ENCODE measurements at regions not wholly inside any gene's neighbourhood (a gene's known extent, or its start where the extent isn't known, plus 50 kb on each side); places are given as distances from the start of the nearest gene placed in this dataset.

- Histone ChIP-seq H3K4me3 (ENCODE audit: low read length) (no peak overlapping the region), H3K9ac (ENCODE audit: low read length) (no peak overlapping the region), H3K4me1 (ENCODE audit: control insufficient read depth, insufficient read depth, low read length) (peaks cover 26% of the 10 kb centered on the region), H3K36me3 (ENCODE audit: control insufficient read depth, insufficient read depth, low read length, severe bottlenecking) (peaks cover 59% of the 10 kb centered on the region), H3K9me3 (ENCODE audit: control insufficient read depth, low read length) (no peaks in the 10 kb centered on the region), H3K27me3 (replicated peaks; ENCODE audit: control insufficient read depth, insufficient read depth, low read length) (no peaks in the 10 kb centered on the region)
- no peak for DNase-seq (ENCODE audit: low read depth)
Measured at GRCh38 chr9:109883623-109884022, 103.6 kb downstream of the PALM2AKAP2 start.

- H3K4me1 ChIP-seq (ENCODE audit: control insufficient read depth, insufficient read depth, low read length): peaks cover 26% of the 10 kb centered on the region
- peaks cover 58% of the 10 kb centered on the region for H3K36me3 ChIP-seq (ENCODE audit: control insufficient read depth, insufficient read depth, low read length, severe bottlenecking)
- no peak overlapping the region for H3K9ac ChIP-seq (ENCODE audit: low read length)
- no peaks in the 10 kb centered on the region for H3K27me3 ChIP-seq (replicated peaks; ENCODE audit: control insufficient read depth, insufficient read depth, low read length)
- no peak overlapping the region for H3K4me3 ChIP-seq (ENCODE audit: low read length)
- H3K9me3 ChIP-seq (ENCODE audit: control insufficient read depth, low read length): no peaks in the 10 kb centered on the region
- no peak for DNase-seq (ENCODE audit: low read depth)
Measured at GRCh38 chr9:109886041-109886440, 106.0 kb downstream of the PALM2AKAP2 start.

GRCh38 chr9:109886617-109887016, 106.6 kb downstream of the PALM2AKAP2 start:
- Histone ChIP-seq H3K4me3 (ENCODE audit: low read length) (peak overlapping the region; percentile 7), H3K27me3 (replicated peaks; ENCODE audit: control insufficient read depth, insufficient read depth, low read length) (no peaks in the 10 kb centered on the region), H3K9me3 (ENCODE audit: control insufficient read depth, low read length) (no peaks in the 10 kb centered on the region), H3K36me3 (ENCODE audit: control insufficient read depth, insufficient read depth, low read length, severe bottlenecking) (peaks cover 58% of the 10 kb centered on the region), H3K9ac (ENCODE audit: low read length) (no peak overlapping the region), H3K4me1 (ENCODE audit: control insufficient read depth, insufficient read depth, low read length) (peaks cover 26% of the 10 kb centered on the region)
- no peak for DNase-seq (ENCODE audit: low read depth)

- Histone ChIP-seq H3K27me3 (replicated peaks; ENCODE audit: control insufficient read depth, insufficient read depth, low read length) (no peaks in the 10 kb centered on the region), H3K9ac (ENCODE audit: low read length) (no peak overlapping the region), H3K4me3 (ENCODE audit: low read length) (peak overlapping the region; percentile 7), H3K36me3 (ENCODE audit: control insufficient read depth, insufficient read depth, low read length, severe bottlenecking) (peaks cover 60% of the 10 kb centered on the region), H3K9me3 (ENCODE audit: control insufficient read depth, low read length) (no peaks in the 10 kb centered on the region), H3K4me1 (ENCODE audit: control insufficient read depth, insufficient read depth, low read length) (peaks cover 26% of the 10 kb centered on the region)
- DNase-seq (ENCODE audit: low read depth): peak; percentile 78
Measured at GRCh38 chr9:109887079-109887478, 107.1 kb downstream of the PALM2AKAP2 start.

- no peak for DNase-seq (ENCODE audit: low read depth)
Measured at GRCh38 chr9:109888695-109889094, 108.7 kb downstream of the PALM2AKAP2 start.

GRCh38 chr9:109889456-109889855, 109.5 kb downstream of the PALM2AKAP2 start:
- no peaks in the 10 kb centered on the region for H3K27me3 ChIP-seq (replicated peaks; ENCODE audit: control insufficient read depth, insufficient read depth, low read length)
- no peak for DNase-seq (ENCODE audit: low read depth)
- peaks cover 53% of the 10 kb centered on the region for H3K36me3 ChIP-seq (ENCODE audit: control insufficient read depth, insufficient read depth, low read length, severe bottlenecking)
- H3K9ac ChIP-seq (ENCODE audit: low read length): no peak overlapping the region
- H3K9me3 ChIP-seq (ENCODE audit: control insufficient read depth, low read length): no peaks in the 10 kb centered on the region
- peaks cover 26% of the 10 kb centered on the region for H3K4me1 ChIP-seq (ENCODE audit: control insufficient read depth, insufficient read depth, low read length)
- H3K4me3 ChIP-seq (ENCODE audit: low read length): no peak overlapping the region

More at GRCh38 chr9:109888695-109889094, 108.7 kb downstream of the PALM2AKAP2 start:
- no peak overlapping the region for H3K9ac ChIP-seq (ENCODE audit: low read length)
- H3K36me3 ChIP-seq (ENCODE audit: control insufficient read depth, insufficient read depth, low read length, severe bottlenecking): peaks cover 57% of the 10 kb centered on the region
- H3K4me1 ChIP-seq (ENCODE audit: control insufficient read depth, insufficient read depth, low read length): peaks cover 26% of the 10 kb centered on the region
- no peaks in the 10 kb centered on the region for H3K27me3 ChIP-seq (replicated peaks; ENCODE audit: control insufficient read depth, insufficient read depth, low read length)
- H3K9me3 ChIP-seq (ENCODE audit: control insufficient read depth, low read length): no peaks in the 10 kb centered on the region
- no peak overlapping the region for H3K4me3 ChIP-seq (ENCODE audit: low read length)

GRCh38 chr9:109893241-109893640, 113.2 kb downstream of the PALM2AKAP2 start:
- Histone ChIP-seq H3K9ac (ENCODE audit: low read length) (no peak overlapping the region), H3K27me3 (replicated peaks; ENCODE audit: control insufficient read depth, insufficient read depth, low read length) (no peaks in the 10 kb centered on the region), H3K36me3 (ENCODE audit: control insufficient read depth, insufficient read depth, low read length, severe bottlenecking) (peaks cover 38% of the 10 kb centered on the region), H3K4me3 (ENCODE audit: low read length) (no peak overlapping the region), H3K9me3 (ENCODE audit: control insufficient read depth, low read length) (no peaks in the 10 kb centered on the region), H3K4me1 (ENCODE audit: control insufficient read depth, insufficient read depth, low read length) (peaks cover 7% of the 10 kb centered on the region)
- DNase-seq (ENCODE audit: low read depth): no peak

GRCh38 chr9:109894473-109894872, 114.5 kb downstream of the PALM2AKAP2 start:
- no peak for DNase-seq (ENCODE audit: low read depth)
- H3K4me3 ChIP-seq (ENCODE audit: low read length): no peak overlapping the region
- H3K36me3 ChIP-seq (ENCODE audit: control insufficient read depth, insufficient read depth, low read length, severe bottlenecking): peaks cover 50% of the 10 kb centered on the region
- peaks cover 6% of the 10 kb centered on the region for H3K4me1 ChIP-seq (ENCODE audit: control insufficient read depth, insufficient read depth, low read length)
- H3K9ac ChIP-seq (ENCODE audit: low read length): no peak overlapping the region
- H3K27me3 ChIP-seq (replicated peaks; ENCODE audit: control insufficient read depth, insufficient read depth, low read length): no peaks in the 10 kb centered on the region
- no peaks in the 10 kb centered on the region for H3K9me3 ChIP-seq (ENCODE audit: control insufficient read depth, low read length)

GRCh38 chr9:109894921-109895758, 115.1 kb downstream of the PALM2AKAP2 start:
- H3K4me3 ChIP-seq (ENCODE audit: low read length): no peak overlapping the region
- no peak overlapping the region for H3K9ac ChIP-seq (ENCODE audit: low read length)
- DNase-seq (ENCODE audit: low read depth): peak; percentile 45
- peaks cover 54% of the 10 kb centered on the region for H3K36me3 ChIP-seq (ENCODE audit: control insufficient read depth, insufficient read depth, low read length, severe bottlenecking)
- H3K27me3 ChIP-seq (replicated peaks; ENCODE audit: control insufficient read depth, insufficient read depth, low read length): no peaks in the 10 kb centered on the region
- H3K9me3 ChIP-seq (ENCODE audit: control insufficient read depth, low read length): no peaks in the 10 kb centered on the region
- peaks cover 6% of the 10 kb centered on the region for H3K4me1 ChIP-seq (ENCODE audit: control insufficient read depth, insufficient read depth, low read length)

GRCh38 chr9:109901201-109901600, 121.2 kb downstream of the PALM2AKAP2 start:
- Histone ChIP-seq H3K36me3 (ENCODE audit: control insufficient read depth, insufficient read depth, low read length, severe bottlenecking) (peaks cover 32% of the 10 kb centered on the region), H3K27me3 (replicated peaks; ENCODE audit: control insufficient read depth, insufficient read depth, low read length) (no peaks in the 10 kb centered on the region), H3K9ac (ENCODE audit: low read length) (no peak overlapping the region), H3K9me3 (ENCODE audit: control insufficient read depth, low read length) (no peaks in the 10 kb centered on the region), H3K4me3 (ENCODE audit: low read length) (no peak overlapping the region), H3K4me1 (ENCODE audit: control insufficient read depth, insufficient read depth, low read length) (peaks cover 41% of the 10 kb centered on the region)
- no peak for DNase-seq (ENCODE audit: low read depth)

GRCh38 chr9:109903515-109904138, 123.6 kb downstream of the PALM2AKAP2 start:
- Histone ChIP-seq H3K9me3 (ENCODE audit: control insufficient read depth, low read length) (no peaks in the 10 kb centered on the region), H3K27me3 (replicated peaks; ENCODE audit: control insufficient read depth, insufficient read depth, low read length) (no peaks in the 10 kb centered on the region), H3K36me3 (ENCODE audit: control insufficient read depth, insufficient read depth, low read length, severe bottlenecking) (peaks cover 46% of the 10 kb centered on the region), H3K9ac (ENCODE audit: low read length) (peak overlapping the region; percentile 67), H3K4me1 (ENCODE audit: control insufficient read depth, insufficient read depth, low read length) (peaks cover 46% of the 10 kb centered on the region), H3K4me3 (ENCODE audit: low read length) (no peak overlapping the region)
- peak; percentile 91 for DNase-seq (ENCODE audit: low read depth)
